ENCODE measurements at regions not wholly inside any gene's neighbourhood (a gene's known extent, or its start where the extent isn't known, plus 50 kb on each side); places are given as distances from the start of the nearest gene placed in this dataset.
"Not testable (repeated sequence)": the region's sequence is repeated elsewhere in the genome, so short reads cannot be mapped to it uniquely, and the experiment has no call there.

GRCh38 chr2:41197781-41198180 lies 745.9 kb upstream of the SLC8A1 start:
- TF ChIP-seq TAF1 (IDR thresholded peaks at IDR 0.05; ENCODE audit: low read depth, low read length) (no peak), PAX5 (IDR thresholded peaks at IDR 0.05; ENCODE audit: insufficient read depth, low read length, severe bottlenecking) (no peak), SPI1 (IDR thresholded peaks at IDR 0.05; ENCODE audit: low read depth, low read length) (no peak), POLR2A (IDR thresholded peaks at IDR 0.05; ENCODE audit: low read depth, low read length) (no peak), POU2F2 (IDR thresholded peaks at IDR 0.05; ENCODE audit: low read depth, low read length) (no peak), POLR2AphosphoS5 (IDR thresholded peaks at IDR 0.05; ENCODE audit: low read depth, low read length) (no peak)
- FAIRE-seq = no peak
- no peak for DNase-seq (ENCODE audit: insufficient read length, low spot score)

GRCh38 chr2:41199334-41199733 lies 747.4 kb upstream of the SLC8A1 start:
- TF ChIP-seq POLR2A (IDR thresholded peaks at IDR 0.05; ENCODE audit: low read depth, low read length) = no peak
- TF ChIP-seq POU2F2 (IDR thresholded peaks at IDR 0.05; ENCODE audit: low read depth, low read length) = no peak
- TF ChIP-seq TAF1 (IDR thresholded peaks at IDR 0.05; ENCODE audit: low read depth, low read length) = no peak
- no peak for TF ChIP-seq PAX5 (IDR thresholded peaks at IDR 0.05; ENCODE audit: insufficient read depth, low read length, severe bottlenecking)
- TF ChIP-seq SPI1 (IDR thresholded peaks at IDR 0.05; ENCODE audit: low read depth, low read length) = no peak
- DNase-seq (ENCODE audit: insufficient read length, low spot score) (no peak), FAIRE-seq (no peak)

- TF ChIP-seq PAX5 (IDR thresholded peaks at IDR 0.05; ENCODE audit: insufficient read depth, low read length, severe bottlenecking) (no peak), TAF1 (IDR thresholded peaks at IDR 0.05; ENCODE audit: low read depth, low read length) (no peak), SPI1 (IDR thresholded peaks at IDR 0.05; ENCODE audit: low read depth, low read length) (no peak), POU2F2 (IDR thresholded peaks at IDR 0.05; ENCODE audit: low read depth, low read length) (no peak), POLR2A (IDR thresholded peaks at IDR 0.05; ENCODE audit: low read depth, low read length) (no peak), POLR2AphosphoS5 (IDR thresholded peaks at IDR 0.05; ENCODE audit: low read depth, low read length) (no peak)
- FAIRE-seq (no peak), DNase-seq (ENCODE audit: insufficient read length, low spot score) (no peak)
Measured at GRCh38 chr2:41204315-41204714, 752.4 kb upstream of the SLC8A1 start.

GRCh38 chr2:41206004-41206403 lies 754.1 kb upstream of the SLC8A1 start:
- no peak for DNase-seq (ENCODE audit: insufficient read length, low spot score)
- no peak for FAIRE-seq
- TF ChIP-seq PAX5 (IDR thresholded peaks at IDR 0.05; ENCODE audit: insufficient read depth, low read length, severe bottlenecking) = no peak
- no peak for TF ChIP-seq POU2F2 (IDR thresholded peaks at IDR 0.05; ENCODE audit: low read depth, low read length)
- TF ChIP-seq SPI1 (IDR thresholded peaks at IDR 0.05; ENCODE audit: low read depth, low read length) = no peak
- no peak for TF ChIP-seq POLR2AphosphoS5 (IDR thresholded peaks at IDR 0.05; ENCODE audit: low read depth, low read length)
- TF ChIP-seq POLR2A (IDR thresholded peaks at IDR 0.05; ENCODE audit: low read depth, low read length) = no peak
- TF ChIP-seq TAF1 (IDR thresholded peaks at IDR 0.05; ENCODE audit: low read depth, low read length) = no peak

GRCh38 chr2:41207578-41207977 lies 755.7 kb upstream of the SLC8A1 start:
- DNase-seq (ENCODE audit: insufficient read length, low spot score) = no peak
- no peak for FAIRE-seq
- TF ChIP-seq TAF1 (IDR thresholded peaks at IDR 0.05; ENCODE audit: low read depth, low read length) (no peak), PAX5 (IDR thresholded peaks at IDR 0.05; ENCODE audit: insufficient read depth, low read length, severe bottlenecking) (no peak), SPI1 (IDR thresholded peaks at IDR 0.05; ENCODE audit: low read depth, low read length) (no peak), POLR2A (IDR thresholded peaks at IDR 0.05; ENCODE audit: low read depth, low read length) (no peak), POLR2AphosphoS5 (IDR thresholded peaks at IDR 0.05; ENCODE audit: low read depth, low read length) (no peak), POU2F2 (IDR thresholded peaks at IDR 0.05; ENCODE audit: low read depth, low read length) (no peak)

- not testable (repeated sequence) for FAIRE-seq; DNase-seq (ENCODE audit: insufficient read length, low spot score)
Measured at GRCh38 chr2:41210030-41210429, 758.1 kb upstream of the SLC8A1 start.

GRCh38 chr2:41216978-41217377 lies 765.1 kb upstream of the SLC8A1 start:
- TF ChIP-seq POLR2A (IDR thresholded peaks at IDR 0.05; ENCODE audit: low read depth, low read length) = no peak
- TF ChIP-seq TAF1 (IDR thresholded peaks at IDR 0.05; ENCODE audit: low read depth, low read length) = no peak
- TF ChIP-seq POLR2AphosphoS5 (IDR thresholded peaks at IDR 0.05; ENCODE audit: low read depth, low read length) = no peak
- no peak for TF ChIP-seq SPI1 (IDR thresholded peaks at IDR 0.05; ENCODE audit: low read depth, low read length)
- no peak for FAIRE-seq
- no peak for DNase-seq (ENCODE audit: insufficient read length, low spot score)

GRCh38 chr2:41222593-41222992 lies 770.7 kb upstream of the SLC8A1 start:
- TF ChIP-seq POLR2AphosphoS5 (IDR thresholded peaks at IDR 0.05; ENCODE audit: low read depth, low read length) (no peak), PAX5 (IDR thresholded peaks at IDR 0.05; ENCODE audit: insufficient read depth, low read length, severe bottlenecking) (no peak), SPI1 (IDR thresholded peaks at IDR 0.05; ENCODE audit: low read depth, low read length) (no peak), TAF1 (IDR thresholded peaks at IDR 0.05; ENCODE audit: low read depth, low read length) (no peak), POU2F2 (IDR thresholded peaks at IDR 0.05; ENCODE audit: low read depth, low read length) (no peak), POLR2A (IDR thresholded peaks at IDR 0.05; ENCODE audit: low read depth, low read length) (no peak)
- DNase-seq (ENCODE audit: insufficient read length, low spot score) (no peak), FAIRE-seq (no peak)

- FAIRE-seq = no peak
- no peak for TF ChIP-seq PAX5 (IDR thresholded peaks at IDR 0.05; ENCODE audit: insufficient read depth, low read length, severe bottlenecking)
- no peak for TF ChIP-seq SPI1 (IDR thresholded peaks at IDR 0.05; ENCODE audit: low read depth, low read length)
- TF ChIP-seq POU2F2 (IDR thresholded peaks at IDR 0.05; ENCODE audit: low read depth, low read length) = no peak
- DNase-seq (ENCODE audit: insufficient read length, low spot score) = no peak
Measured at GRCh38 chr2:41234093-41234492, 782.2 kb upstream of the SLC8A1 start.

GRCh38 chr2:41241325-41242000 lies 789.6 kb upstream of the SLC8A1 start:
- no peak for DNase-seq (ENCODE audit: insufficient read length, low spot score)
- no peak for FAIRE-seq
- TF ChIP-seq POU2F2 (IDR thresholded peaks at IDR 0.05; ENCODE audit: low read depth, low read length) = no peak
- TF ChIP-seq POLR2A (IDR thresholded peaks at IDR 0.05; ENCODE audit: low read depth, low read length) = no peak
- no peak for TF ChIP-seq SPI1 (IDR thresholded peaks at IDR 0.05; ENCODE audit: low read depth, low read length)
- no peak for TF ChIP-seq TAF1 (IDR thresholded peaks at IDR 0.05; ENCODE audit: low read depth, low read length)
- no peak for TF ChIP-seq POLR2AphosphoS5 (IDR thresholded peaks at IDR 0.05; ENCODE audit: low read depth, low read length)
- TF ChIP-seq PAX5 (IDR thresholded peaks at IDR 0.05; ENCODE audit: insufficient read depth, low read length, severe bottlenecking) = no peak
